IMR-90 (cell line): ENCODE measurements at regions not wholly inside any gene's neighbourhood (a gene's known extent, or its start where the extent isn't known, plus 50 kb on each side); places are given as distances from the start of the nearest gene placed in this dataset.

Source experiments
- ATAC-seq: fragments of 200-7000 bp; cut with Tn5 transposase; 2 replicates; pipeline ENCODE4 v1.9.1; 2020; ENCODE audit warnings: low read depth, mild to moderate bottlenecking, moderate library complexity
- BruUV-seq: library from RNA; stranded (reverse); fragments of 400-500 nt; replicated peaks from 2 replicates; lab custom pipeline; 2021; lab: Mats Ljungman, UMichigan
- CTCF ChIA-PET: fragments of 300-600 bp; formaldehyde crosslinking; extraction: SDS; loops from one replicate; lab custom pipeline; 2021; ENCODE audit warnings: antibody characterized with exemption; lab: Yijun Ruan, JAX
- POLR2A ChIA-PET: fragments of 300-600 bp; sonication (Branson Sonifier 250); formaldehyde crosslinking; loops from one replicate; lab custom pipeline; 2022; ENCODE audit warnings: antibody characterized with exemption; ENCODE audit not compliant: unreplicated experiment; lab: Charles Lee
- DNase-seq: peaks from one replicate; pipeline ENCODE4 v3.0.0; 2013
- H2AFZ ChIP-seq: replicated peaks from 2 replicates; pipeline ENCODE3; 2013; ENCODE audit warnings: low read length, mild to moderate bottlenecking; ENCODE audit not compliant: poor library complexity
- H2AK5ac ChIP-seq: 2 replicates; pipeline ENCODE4 v1.6.1; 2013; ENCODE audit warnings: low read depth, low read length, inconsistent platforms
- H2AK9ac ChIP-seq: replicated peaks from 2 replicates; pipeline ENCODE3; 2013; ENCODE audit warnings: mild to moderate bottlenecking, low read depth, low read length, moderate library complexity; ENCODE audit not compliant: poor library complexity
- H2BK120ac ChIP-seq: 2 replicates; pipeline ENCODE4 v1.6.1; 2013; ENCODE audit warnings: low read depth, low read length, inconsistent platforms
- H2BK15ac ChIP-seq: 3 replicates; pipeline ENCODE4 v1.6.1; 2013; ENCODE audit warnings: low read depth, low read length, inconsistent platforms
- H2BK20ac ChIP-seq: 2 replicates; pipeline ENCODE4 v1.6.1; 2013; ENCODE audit warnings: low read depth, mild to moderate bottlenecking, inconsistent platforms, low read length, moderate library complexity
- H2BK5ac ChIP-seq: 2 replicates; pipeline ENCODE4 v1.6.1; 2013; ENCODE audit warnings: mild to moderate bottlenecking, low read depth, low read length, inconsistent platforms; ENCODE audit not compliant: poor library complexity, severe bottlenecking
- H3K14ac ChIP-seq: replicated peaks from 2 replicates; pipeline ENCODE4 v1.6.1; 2013; ENCODE audit warnings: low read depth, low read length, inconsistent platforms
- H3K18ac ChIP-seq: 2 replicates; pipeline ENCODE4 v1.6.1; 2013; ENCODE audit warnings: low read depth, low read length, control low read depth
- H3K23ac ChIP-seq: 2 replicates; pipeline ENCODE4 v1.6.1; 2013; ENCODE audit warnings: low read depth, low read length, inconsistent platforms
- H3K27ac ChIP-seq: 2 replicates; pipeline ENCODE4 v1.5.1; 2013; ENCODE audit warnings: mild to moderate bottlenecking, control low read depth, low read length; ENCODE audit not compliant: insufficient read depth
- H3K27me3 ChIP-seq: 2 replicates; pipeline ENCODE4 v1.6.1; 2013; ENCODE audit warnings: low read length; ENCODE audit not compliant: control insufficient read depth, insufficient read depth
- H3K36me3 ChIP-seq: 2 replicates; pipeline ENCODE4 v1.6.1; 2013; ENCODE audit warnings: low read length, mixed read lengths; ENCODE audit not compliant: control insufficient read depth, insufficient read depth
- H3K4ac ChIP-seq: 2 replicates; pipeline ENCODE4 v1.6.1; 2013; ENCODE audit warnings: low read depth, low read length, inconsistent platforms
- H3K4me1 ChIP-seq: 2 replicates; pipeline ENCODE4 v1.6.1; 2013; ENCODE audit warnings: low read length, mixed read lengths; ENCODE audit not compliant: control insufficient read depth, insufficient read depth
- H3K4me2 ChIP-seq: 2 replicates; pipeline ENCODE4 v1.6.1; 2013; ENCODE audit warnings: low read depth, mild to moderate bottlenecking, control low read depth, low read length, moderate library complexity
- H3K4me3 ChIP-seq: 2 replicates; pipeline ENCODE4 v1.5.1; 2013; ENCODE audit warnings: low read depth, mild to moderate bottlenecking, control low read depth, low read length, moderate library complexity; ENCODE audit not compliant: insufficient read depth
- H3K56ac ChIP-seq: 2 replicates; pipeline ENCODE4 v1.6.1; 2013; ENCODE audit warnings: low read length, inconsistent platforms; ENCODE audit not compliant: insufficient read depth; ENCODE audit errors: extremely low read depth
- H3K79me1 ChIP-seq, 2 experiments: 2 replicates each; pipeline ENCODE4 v1.6.1; 2013; ENCODE audit warnings: low read length in 2 of 2, inconsistent platforms in 1 of 2, low read depth in 1 of 2
- H3K9ac ChIP-seq: 2 replicates; pipeline ENCODE4 v1.6.1; 2013; ENCODE audit warnings: low read depth, low read length, control low read depth
- H3K9me1 ChIP-seq: 2 replicates; pipeline ENCODE4 v1.6.1; 2013; ENCODE audit warnings: low read length, inconsistent platforms; ENCODE audit not compliant: insufficient read depth
- H3K9me3 ChIP-seq: 2 replicates; pipeline ENCODE4 v1.6.1; 2013; ENCODE audit warnings: low read length; ENCODE audit not compliant: control insufficient read depth, insufficient read depth
- H4K20me1 ChIP-seq: 2 replicates; pipeline ENCODE4 v1.6.1; 2013; ENCODE audit warnings: low read length, inconsistent platforms; ENCODE audit not compliant: insufficient read depth
- H4K5ac ChIP-seq: 2 replicates; pipeline ENCODE4 v1.6.1; 2013; ENCODE audit warnings: mild to moderate bottlenecking, low read depth, low read length, control low read depth
- H4K8ac ChIP-seq, 2 experiments: 2 replicates each; pipeline ENCODE4 v1.6.1; 2013; ENCODE audit warnings: low read depth in 2 of 2, low read length in 2 of 2, control low read depth in 1 of 2, inconsistent platforms in 1 of 2
- H4K91ac ChIP-seq: 2 replicates; pipeline ENCODE4 v1.6.1; 2013; ENCODE audit warnings: low read depth, low read length, inconsistent platforms; ENCODE audit not compliant: insufficient read depth
- BHLHE40 ChIP-seq: fragments of 150-350 bp; IDR thresholded peaks from 2 replicates; pipeline ENCODE4 v1.6.1; 2016; ENCODE audit warnings: mild to moderate bottlenecking, low read depth, low read length
- CEBPB ChIP-seq: IDR thresholded peaks from 2 replicates; pipeline ENCODE4 v1.6.1; 2012; ENCODE audit warnings: low read depth, low read length, improper control_type of control experiment
- CHD1 ChIP-seq: IDR thresholded peaks from 2 replicates; pipeline ENCODE4 v1.6.1; 2012; ENCODE audit warnings: low read depth, low read length, improper control_type of control experiment
- FOS ChIP-seq: fragments of 150-350 bp; IDR thresholded peaks from 2 replicates; pipeline ENCODE4 v1.6.1; 2016; ENCODE audit warnings: low read depth, low read length
- MAFK ChIP-seq: IDR thresholded peaks from 2 replicates; pipeline ENCODE4 v1.6.1; 2012; ENCODE audit warnings: low read depth, low read length, improper control_type of control experiment
- MAZ ChIP-seq: IDR thresholded peaks from 2 replicates; pipeline ENCODE4 v1.6.1; 2012; ENCODE audit warnings: low read depth, mild to moderate bottlenecking, low read length, improper control_type of control experiment, moderate library complexity, borderline replicate concordance
- MXI1 ChIP-seq: IDR thresholded peaks from 2 replicates; pipeline ENCODE4 v1.6.1; 2012; ENCODE audit warnings: low read depth, mild to moderate bottlenecking, low read length, moderate library complexity, borderline replicate concordance
- NFE2L2 ChIP-seq: fragments of 150-350 bp; IDR thresholded peaks from 2 replicates; pipeline ENCODE4 v1.6.1; 2016; ENCODE audit warnings: low read depth, mild to moderate bottlenecking, low read length
- POLR2A ChIP-seq: IDR thresholded peaks from 2 replicates; pipeline ENCODE4 v1.6.1; 2012; ENCODE audit warnings: mild to moderate bottlenecking, low read depth, low read length
- RAD21 ChIP-seq: IDR thresholded peaks from 2 replicates; pipeline ENCODE4 v1.6.1; 2012; ENCODE audit warnings: low read length, improper control_type of control experiment
- RCOR1 ChIP-seq: IDR thresholded peaks from 2 replicates; pipeline ENCODE4 v1.6.1; 2012; ENCODE audit warnings: mild to moderate bottlenecking, low read length, improper control_type of control experiment; ENCODE audit not compliant: insufficient replicate concordance
- RFX5 ChIP-seq: IDR thresholded peaks from 2 replicates; pipeline ENCODE4 v1.8.0; 2012; ENCODE audit warnings: low read depth, mild to moderate bottlenecking, low read length, moderate library complexity
- SMC3 ChIP-seq: fragments of 150-350 bp; IDR thresholded peaks from 2 replicates; pipeline ENCODE4 v1.6.1; 2016; ENCODE audit warnings: low read depth, mild to moderate bottlenecking, antibody characterized with exemption, low read length, moderate library complexity
- USF2 ChIP-seq: fragments of 150-350 bp; IDR thresholded peaks from 2 replicates; pipeline ENCODE4 v1.6.1; 2017; ENCODE audit warnings: mild to moderate bottlenecking, antibody characterized with exemption, low read length, low read depth
- WGBS, 2 experiments: methylation state at CpG; one replicate each; pipeline versions ENCODE4 v1.1.5 to v1.1.7; 2013; ENCODE audit warnings: missing lambda C conversion rate in 2 of 2; ENCODE audit not compliant: insufficient read length in 1 of 2; ENCODE audit errors: extremely low coverage in 2 of 2; 5-methylcytosine and 5-hydroxymethylcytosine counted together
- dilution Hi-C: fragments of 300-500 bp; cut with HindIII; formaldehyde crosslinking; loops from one replicate; pipeline ENCODE4 v1.14.3; 2018; ENCODE audit warnings: low sequenced_read_pairs; ENCODE audit not compliant: unreplicated experiment
- in situ Hi-C: fragments of 300-500 bp; cut with MboI; formaldehyde crosslinking; loops from 3 replicates; pipeline ENCODE4 v1.14.3; 2019; ENCODE audit warnings: low sequenced_read_pairs, inconsistent platforms, mixed read lengths
- intact Hi-C: fragments of 100-400 bp; cut with micrococcal nuclease; formaldehyde crosslinking; loops from 2 replicates; pipeline ENCODE4 v1.10.0; 2022
- TF ChIP-seq, protein P1 (sequence below): conservative IDR thresholded peaks from 2 replicates; pipeline ENCODE4 v1.5.1; 2012; ENCODE audit warnings: mild to moderate bottlenecking, low read depth, low read length, improper control_type of control experiment
- TF ChIP-seq, protein P2 (sequence below): fragments of 150-350 bp; IDR thresholded peaks from 2 replicates; pipeline ENCODE4 v1.6.1; 2016; ENCODE audit warnings: low read depth, mild to moderate bottlenecking, low read length, moderate library complexity, borderline replicate concordance

- Histone ChIP-seq H3K4ac (no peak overlapping the region), H2BK20ac (no peak overlapping the region), H3K79me1 (no peaks in the 10 kb centered on the region), H2AK9ac (no peak overlapping the region), H3K14ac (no peak overlapping the region), H3K9me3 (no peaks in the 10 kb centered on the region), H3K27ac (no peak overlapping the region), H3K9ac (no peak overlapping the region), H3K9me1 (no peaks in the 10 kb centered on the region), H2BK15ac (no peak overlapping the region), H3K18ac (no peak overlapping the region), H2BK120ac (no peak overlapping the region), H3K4me2 (no peak overlapping the region), H4K91ac (no peak overlapping the region), H3K23ac (no peak overlapping the region), H2BK5ac (no peak overlapping the region), H4K20me1 (no peaks in the 10 kb centered on the region), H2AK5ac (no peak overlapping the region), H3K56ac (no peak overlapping the region), H3K27me3 (no peaks in the 10 kb centered on the region; the same call in 1 of the 2 replicates), H4K5ac (no peak overlapping the region), H3K4me1 (no peaks in the 10 kb centered on the region), H4K8ac (no peak overlapping the region), H3K4me3 (no peak overlapping the region), H2AFZ (no peak overlapping the region), H3K36me3 (no peaks in the 10 kb centered on the region)
- DNase-seq (no peak), ATAC-seq (no peak)
- WGBS, 2 experiments = 80% methylated on average over 1 of the region's 10 CpGs; no CpG with 5 or more reads in 1 of the 2 experiments
- POLR2A ChIA-PET = no interaction called here
- CTCF ChIA-PET = no interaction called here
- in situ Hi-C loops = no loop called here
- no TSS peak for BruUV-seq
- dilution Hi-C loops = no loop called here
- intact Hi-C loops = no loop called here
- TF ChIP-seq SMC3 = no peak
- no peak for TF ChIP-seq MAZ
- TF ChIP-seq, protein P1, sequence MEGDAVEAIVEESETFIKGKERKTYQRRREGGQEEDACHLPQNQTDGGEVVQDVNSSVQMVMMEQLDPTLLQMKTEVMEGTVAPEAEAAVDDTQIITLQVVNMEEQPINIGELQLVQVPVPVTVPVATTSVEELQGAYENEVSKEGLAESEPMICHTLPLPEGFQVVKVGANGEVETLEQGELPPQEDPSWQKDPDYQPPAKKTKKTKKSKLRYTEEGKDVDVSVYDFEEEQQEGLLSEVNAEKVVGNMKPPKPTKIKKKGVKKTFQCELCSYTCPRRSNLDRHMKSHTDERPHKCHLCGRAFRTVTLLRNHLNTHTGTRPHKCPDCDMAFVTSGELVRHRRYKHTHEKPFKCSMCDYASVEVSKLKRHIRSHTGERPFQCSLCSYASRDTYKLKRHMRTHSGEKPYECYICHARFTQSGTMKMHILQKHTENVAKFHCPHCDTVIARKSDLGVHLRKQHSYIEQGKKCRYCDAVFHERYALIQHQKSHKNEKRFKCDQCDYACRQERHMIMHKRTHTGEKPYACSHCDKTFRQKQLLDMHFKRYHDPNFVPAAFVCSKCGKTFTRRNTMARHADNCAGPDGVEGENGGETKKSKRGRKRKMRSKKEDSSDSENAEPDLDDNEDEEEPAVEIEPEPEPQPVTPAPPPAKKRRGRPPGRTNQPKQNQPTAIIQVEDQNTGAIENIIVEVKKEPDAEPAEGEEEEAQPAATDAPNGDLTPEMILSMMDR = no peak
- TF ChIP-seq MXI1 = no peak
- TF ChIP-seq RAD21 = no peak
- TF ChIP-seq CHD1 = no peak
- no peak for TF ChIP-seq RCOR1
- TF ChIP-seq, protein P2, sequence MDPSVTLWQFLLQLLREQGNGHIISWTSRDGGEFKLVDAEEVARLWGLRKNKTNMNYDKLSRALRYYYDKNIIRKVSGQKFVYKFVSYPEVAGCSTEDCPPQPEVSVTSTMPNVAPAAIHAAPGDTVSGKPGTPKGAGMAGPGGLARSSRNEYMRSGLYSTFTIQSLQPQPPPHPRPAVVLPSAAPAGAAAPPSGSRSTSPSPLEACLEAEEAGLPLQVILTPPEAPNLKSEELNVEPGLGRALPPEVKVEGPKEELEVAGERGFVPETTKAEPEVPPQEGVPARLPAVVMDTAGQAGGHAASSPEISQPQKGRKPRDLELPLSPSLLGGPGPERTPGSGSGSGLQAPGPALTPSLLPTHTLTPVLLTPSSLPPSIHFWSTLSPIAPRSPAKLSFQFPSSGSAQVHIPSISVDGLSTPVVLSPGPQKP = no peak
- TF ChIP-seq FOS = no peak
- no peak for TF ChIP-seq NFE2L2
- no peak for TF ChIP-seq CEBPB
- no peak for TF ChIP-seq BHLHE40
- TF ChIP-seq RFX5 = no peak
- TF ChIP-seq POLR2A = no peak
- TF ChIP-seq USF2 = no peak
- no peak for TF ChIP-seq MAFK
Measured at GRCh38 chr2:219722276-219722879, 94.9 kb downstream of the SLC4A3 start.
